ENCODE measurements at regions not wholly inside any gene's neighbourhood (a gene's known extent, or its start where the extent isn't known, plus 50 kb on each side); places are given as distances from the start of the nearest gene placed in this dataset.

DNA sequence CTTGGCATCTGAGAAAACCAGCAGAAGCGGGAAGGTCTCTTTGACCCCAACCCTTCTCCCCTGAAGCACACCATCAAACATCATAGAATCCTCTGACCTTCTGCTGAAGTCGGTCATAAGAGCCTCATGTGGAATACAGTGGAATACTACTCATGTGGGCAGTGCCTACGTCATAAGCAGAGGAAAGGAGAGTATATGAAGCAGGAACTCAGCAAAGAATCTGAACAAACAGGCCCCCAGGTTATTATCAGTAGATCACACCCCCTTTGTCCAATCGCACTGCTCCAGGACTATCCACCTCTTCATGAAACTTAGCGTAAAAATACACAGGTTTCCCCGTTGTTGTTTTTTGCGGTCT, 394.1 kb upstream of the PROK2 start:
- no peaks in the 10 kb centered on the region for H3K4me1 ChIP-seq
- no peaks in the 10 kb centered on the region for H3K27me3 ChIP-seq
- H3K4me3 ChIP-seq, result no peak overlapping the region
- H3K27ac ChIP-seq, result no peak overlapping the region
- 90 to 93% methylated on average over 7 of the region's 7 CpGs for WGBS, 2 donors
- intact Hi-C loops (cut with DNase I), result no loop called here
- no peaks in the 10 kb centered on the region for H3K9me3 ChIP-seq
- no peaks in the 10 kb centered on the region for H3K36me3 ChIP-seq
- FAIRE-seq (no peak), DNase-seq (no peak), ATAC-seq (no peak)
- TF ChIP-seq, protein P1, sequence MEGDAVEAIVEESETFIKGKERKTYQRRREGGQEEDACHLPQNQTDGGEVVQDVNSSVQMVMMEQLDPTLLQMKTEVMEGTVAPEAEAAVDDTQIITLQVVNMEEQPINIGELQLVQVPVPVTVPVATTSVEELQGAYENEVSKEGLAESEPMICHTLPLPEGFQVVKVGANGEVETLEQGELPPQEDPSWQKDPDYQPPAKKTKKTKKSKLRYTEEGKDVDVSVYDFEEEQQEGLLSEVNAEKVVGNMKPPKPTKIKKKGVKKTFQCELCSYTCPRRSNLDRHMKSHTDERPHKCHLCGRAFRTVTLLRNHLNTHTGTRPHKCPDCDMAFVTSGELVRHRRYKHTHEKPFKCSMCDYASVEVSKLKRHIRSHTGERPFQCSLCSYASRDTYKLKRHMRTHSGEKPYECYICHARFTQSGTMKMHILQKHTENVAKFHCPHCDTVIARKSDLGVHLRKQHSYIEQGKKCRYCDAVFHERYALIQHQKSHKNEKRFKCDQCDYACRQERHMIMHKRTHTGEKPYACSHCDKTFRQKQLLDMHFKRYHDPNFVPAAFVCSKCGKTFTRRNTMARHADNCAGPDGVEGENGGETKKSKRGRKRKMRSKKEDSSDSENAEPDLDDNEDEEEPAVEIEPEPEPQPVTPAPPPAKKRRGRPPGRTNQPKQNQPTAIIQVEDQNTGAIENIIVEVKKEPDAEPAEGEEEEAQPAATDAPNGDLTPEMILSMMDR (IDR thresholded peaks at IDR 0.05), result no peak

DNA sequence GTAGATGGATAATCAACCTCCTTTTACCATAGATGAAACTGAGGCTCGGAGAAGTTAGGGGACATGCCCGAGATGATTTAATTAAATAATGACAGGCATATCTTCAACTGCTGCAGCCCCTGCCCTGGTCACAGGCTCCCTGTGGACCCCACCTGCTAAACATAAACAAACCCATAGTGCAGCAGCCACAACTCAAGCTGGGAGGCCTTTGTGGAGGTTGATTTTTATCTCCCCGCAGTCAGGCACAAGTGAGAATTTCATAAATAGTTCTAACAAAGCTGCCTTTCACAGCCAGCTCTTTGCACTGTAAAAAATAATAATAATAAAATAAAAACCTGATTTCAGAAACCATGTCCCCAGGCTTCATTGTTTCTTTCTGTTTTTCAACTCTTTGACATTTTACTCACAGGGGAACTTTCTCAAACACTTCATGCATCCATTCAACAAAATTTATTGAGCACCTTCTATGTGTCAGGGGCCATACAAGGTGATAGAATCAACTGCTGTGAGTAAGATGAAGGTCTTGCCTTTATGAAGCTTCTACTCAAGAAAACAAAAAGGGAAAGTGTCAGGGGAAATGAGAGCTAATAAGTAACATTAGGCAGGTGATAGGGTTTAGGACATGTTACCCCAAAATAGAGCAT, 393.6 kb upstream of the PROK2 start:
- H3K27ac ChIP-seq, result no peak overlapping the region
- 90 to 96% methylated on average over 3 of the region's 3 CpGs for WGBS, 2 donors
- H3K27me3 ChIP-seq, result no peaks in the 10 kb centered on the region
- intact Hi-C loops (cut with DNase I), result no loop called here
- ATAC-seq (no peak), FAIRE-seq (no peak), DNase-seq (no peak)
- no peaks in the 10 kb centered on the region for H3K4me1 ChIP-seq
- TF ChIP-seq, protein P1 (IDR thresholded peaks at IDR 0.05), result no peak
- no peaks in the 10 kb centered on the region for H3K9me3 ChIP-seq
- H3K36me3 ChIP-seq, result no peaks in the 10 kb centered on the region
- no peak overlapping the region for H3K4me3 ChIP-seq

DNA sequence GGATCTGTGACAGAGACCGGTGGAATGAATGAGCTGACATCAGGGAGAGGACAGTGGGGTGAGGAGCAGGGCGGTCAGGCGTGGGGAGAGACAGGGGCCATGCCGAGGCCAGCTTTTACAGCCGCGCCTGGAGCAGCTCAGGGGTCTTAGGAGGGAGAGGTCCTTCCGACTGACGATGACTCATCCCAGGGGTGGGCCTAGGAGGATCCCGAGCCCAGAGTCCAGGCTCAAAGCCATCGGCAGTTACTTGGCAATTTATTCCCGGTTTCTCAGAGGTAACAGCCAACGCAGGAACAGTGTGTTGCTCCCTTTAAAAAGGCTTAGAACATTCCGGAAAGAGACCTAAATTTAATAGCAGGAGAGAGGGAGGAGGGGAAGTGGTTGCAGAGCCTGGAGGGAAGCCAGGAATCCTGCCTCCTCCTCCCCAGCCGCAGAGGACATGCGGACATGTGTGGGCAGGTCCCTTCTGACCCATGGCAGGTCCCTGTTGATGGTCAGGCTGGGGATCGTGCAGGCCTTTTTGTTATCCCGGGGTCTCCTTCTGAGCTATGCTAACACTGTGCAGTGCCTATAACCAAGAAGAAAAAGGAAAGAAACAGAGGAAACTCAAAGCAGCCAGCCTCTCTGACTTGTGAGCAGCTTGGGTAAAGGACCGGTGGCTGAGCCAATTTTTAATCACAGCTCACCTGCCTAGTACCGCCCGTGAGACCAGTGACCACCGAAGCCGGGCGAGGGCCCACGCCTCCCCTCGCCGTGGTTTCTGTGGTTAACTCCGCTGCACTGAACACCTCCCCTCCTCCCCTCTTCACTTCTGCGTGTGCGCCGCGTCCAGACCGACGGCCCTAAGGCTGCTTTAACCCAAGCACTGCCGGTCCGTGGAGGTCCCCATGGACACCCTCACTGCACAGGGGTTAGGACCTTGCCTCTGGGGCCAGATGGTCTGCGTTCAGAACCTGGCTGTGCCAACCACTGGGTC, 392.4 kb upstream of the PROK2 start:
- DNase-seq (peak in 1 of 6 donors; percentile 35), FAIRE-seq (no peak), ATAC-seq (peak in 3 of 4 donors; percentile 58 to 68 (median 60))
- Histone ChIP-seq H3K9me3 (no peaks in the 10 kb centered on the region), H3K27me3 (no peaks in the 10 kb centered on the region), H3K36me3 (no peaks in the 10 kb centered on the region), H3K27ac (no peak overlapping the region), H3K4me1 (no peaks in the 10 kb centered on the region), H3K4me3 (no peak overlapping the region)
- TF ChIP-seq, protein P1 (IDR thresholded peaks at IDR 0.05), result no peak
- 69 to 73% methylated on average over 36 of the region's 36 CpGs for WGBS, 2 donors
- intact Hi-C loops (cut with DNase I), result no loop called here

- Histone ChIP-seq H3K4me1 (no peaks in the 10 kb centered on the region), H3K27ac (no peak overlapping the region), H3K27me3 (no peaks in the 10 kb centered on the region), H3K9me3 (no peaks in the 10 kb centered on the region), H3K4me3 (no peak overlapping the region), H3K36me3 (no peaks in the 10 kb centered on the region)
- WGBS, 2 donors, result 89% methylated on average over 8 of the region's 8 CpGs
- TF ChIP-seq, protein P1 (IDR thresholded peaks at IDR 0.05), result no peak
- ATAC-seq (peak in 2 of 4 donors; percentile 33 to 43), FAIRE-seq (no peak), DNase-seq (no peak)
- intact Hi-C loops (cut with DNase I), result no loop called here
Measured at GRCh38 chr3:72176537-72177041, 391.6 kb upstream of the PROK2 start.
